ENCODE measurements at regions not wholly inside any gene's neighbourhood (a gene's known extent, or its start where the extent isn't known, plus 50 kb on each side); places are given as distances from the start of the nearest gene placed in this dataset.
"Not testable (repeated sequence)": the region's sequence is repeated elsewhere in the genome, so short reads cannot be mapped to it uniquely, and the experiment has no call there.

- no peak for DNase-seq
These were observed 83.6 kb downstream of the IER5 start for GRCh38 chr1:181172082-181172481.

- no peak for DNase-seq
These were observed 85.4 kb downstream of the IER5 start for GRCh38 chr1:181173761-181174447.

DNA sequence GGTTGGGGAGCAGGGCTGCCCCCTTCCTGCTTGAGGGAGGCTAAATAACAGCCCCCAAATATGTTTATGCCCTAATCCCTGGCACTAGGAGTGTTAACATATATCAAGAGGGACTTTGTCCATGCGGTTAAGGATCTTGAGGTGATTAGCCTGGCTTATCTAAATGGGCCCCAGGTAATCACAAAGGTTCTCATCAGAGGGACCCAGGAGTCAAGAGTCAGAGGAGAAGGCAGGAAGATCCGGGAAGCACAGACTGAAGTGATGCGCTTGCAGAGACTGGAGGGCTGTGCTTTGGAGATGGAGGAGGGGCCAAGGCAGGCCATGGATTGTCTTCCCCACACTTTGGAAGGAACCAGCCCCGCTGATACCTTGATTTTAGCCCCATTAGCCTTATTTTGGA lies 86.4 kb downstream of the IER5 start:
- no peak for DNase-seq

DNA sequence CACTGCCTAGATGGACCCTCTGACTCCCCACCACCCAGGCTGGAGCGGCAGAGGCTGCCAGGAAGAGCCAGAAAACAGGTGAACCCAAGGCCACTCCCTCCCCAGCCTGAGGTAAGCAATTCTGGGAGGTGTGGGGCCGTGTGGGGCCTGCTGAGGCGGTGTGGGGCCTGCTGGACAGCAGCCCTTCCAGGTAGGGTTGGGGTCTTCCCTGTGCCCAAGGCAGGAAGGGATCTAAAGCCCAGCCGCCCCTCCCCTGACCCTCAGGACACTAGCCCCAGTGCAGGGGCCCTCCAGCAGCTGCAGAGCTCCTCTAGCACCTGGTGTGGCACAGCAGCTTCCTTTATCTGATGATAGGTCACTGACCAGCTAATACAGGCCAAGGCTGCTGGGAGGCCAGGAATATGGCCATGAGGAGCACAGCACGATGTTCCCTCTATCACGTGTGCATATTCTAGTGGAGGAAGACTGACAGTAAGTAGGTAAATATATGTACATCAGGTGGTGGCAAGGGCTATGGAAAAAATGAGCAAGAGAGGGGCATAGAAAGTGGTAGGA lies 86.9 kb downstream of the IER5 start:
- no peak for DNase-seq

GRCh38 chr1:181175955-181176354 lies 87.5 kb downstream of the IER5 start:
- DNase-seq = no peak

DNA sequence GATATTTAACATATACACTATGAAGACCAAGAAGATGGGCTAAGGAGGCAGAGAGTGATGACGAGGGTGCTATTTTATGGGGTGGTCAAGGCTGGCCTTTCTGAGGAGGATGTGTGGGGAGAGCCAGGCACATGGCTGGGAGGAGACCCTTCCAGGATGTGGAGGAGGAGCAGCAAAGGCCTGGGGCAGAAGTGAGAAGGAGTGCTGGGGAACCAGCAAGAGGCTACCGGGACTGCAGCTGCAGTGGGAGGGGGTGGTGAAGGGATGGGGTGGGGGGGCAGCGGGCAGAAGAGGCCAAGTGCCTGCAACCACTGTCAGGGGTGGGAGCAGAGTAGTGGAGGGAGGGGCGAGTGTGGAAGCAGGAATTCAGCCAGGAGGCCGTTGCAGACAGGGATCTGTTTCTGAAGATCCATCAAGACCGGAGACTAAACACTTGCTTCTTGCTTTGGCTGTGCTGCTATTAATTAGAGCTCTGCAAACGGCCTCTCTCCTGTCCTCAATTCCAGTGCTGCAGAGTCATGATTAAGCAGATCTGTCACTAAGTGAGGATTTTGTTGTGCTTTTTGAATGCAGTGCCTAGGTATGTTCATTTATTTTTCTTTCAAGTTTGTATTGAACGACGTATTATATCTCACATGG lies 89.9 kb downstream of the IER5 start:
- DNase-seq = no peak

DNA sequence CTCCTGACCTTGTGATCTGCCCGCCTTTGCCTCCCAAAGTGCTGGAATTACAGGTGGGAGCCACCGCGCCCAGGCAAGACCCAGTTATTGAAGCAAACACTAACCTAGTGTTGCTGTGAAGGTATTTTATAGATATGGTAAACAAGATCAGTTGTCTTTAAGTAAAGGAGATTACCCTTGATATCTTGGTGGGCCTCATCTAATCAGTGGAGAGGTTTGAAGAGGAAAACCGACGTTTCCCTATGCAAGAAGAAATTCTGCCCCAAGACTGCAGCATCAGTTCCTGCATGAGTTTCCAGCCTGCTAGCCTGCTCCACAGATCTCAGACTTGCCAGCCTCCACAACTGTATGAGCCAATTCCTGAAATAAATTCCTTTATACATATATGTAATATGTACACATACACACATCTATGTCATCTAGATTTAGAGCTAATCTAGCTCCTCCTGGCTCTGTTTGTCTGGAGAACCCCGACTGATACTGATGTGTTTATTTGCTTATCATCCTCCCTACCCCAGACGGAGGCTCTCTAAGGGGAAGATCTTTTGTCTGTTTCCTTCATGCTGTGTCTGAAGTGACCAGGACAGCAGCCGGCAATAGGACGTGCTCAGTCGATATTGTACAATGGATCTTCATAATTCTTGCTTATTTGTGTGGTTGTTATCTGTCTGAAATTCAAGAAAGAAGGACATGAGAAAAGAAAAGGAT lies 90.9 kb downstream of the IER5 start:
- no peak for DNase-seq

DNA sequence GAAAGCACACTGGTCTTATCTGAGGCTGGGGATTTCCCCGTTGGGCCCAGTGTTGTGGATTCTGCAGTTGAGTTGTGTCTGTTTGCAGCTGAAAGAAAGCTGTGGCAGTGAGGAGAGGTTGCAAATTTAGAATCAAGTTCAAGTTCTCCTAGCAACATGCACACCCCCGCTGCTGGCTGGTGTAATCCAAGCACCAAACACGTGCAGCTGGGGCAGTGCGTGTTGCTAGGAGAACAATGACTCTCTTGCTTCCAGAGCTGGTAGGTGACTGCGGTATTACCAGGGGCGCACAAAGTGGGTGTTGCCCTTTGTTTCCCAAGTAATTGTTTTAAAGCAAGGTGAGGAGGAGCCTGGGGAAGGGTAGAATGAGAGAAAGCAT lies 91.5 kb downstream of the IER5 start:
- DNase-seq = no peak

DNA sequence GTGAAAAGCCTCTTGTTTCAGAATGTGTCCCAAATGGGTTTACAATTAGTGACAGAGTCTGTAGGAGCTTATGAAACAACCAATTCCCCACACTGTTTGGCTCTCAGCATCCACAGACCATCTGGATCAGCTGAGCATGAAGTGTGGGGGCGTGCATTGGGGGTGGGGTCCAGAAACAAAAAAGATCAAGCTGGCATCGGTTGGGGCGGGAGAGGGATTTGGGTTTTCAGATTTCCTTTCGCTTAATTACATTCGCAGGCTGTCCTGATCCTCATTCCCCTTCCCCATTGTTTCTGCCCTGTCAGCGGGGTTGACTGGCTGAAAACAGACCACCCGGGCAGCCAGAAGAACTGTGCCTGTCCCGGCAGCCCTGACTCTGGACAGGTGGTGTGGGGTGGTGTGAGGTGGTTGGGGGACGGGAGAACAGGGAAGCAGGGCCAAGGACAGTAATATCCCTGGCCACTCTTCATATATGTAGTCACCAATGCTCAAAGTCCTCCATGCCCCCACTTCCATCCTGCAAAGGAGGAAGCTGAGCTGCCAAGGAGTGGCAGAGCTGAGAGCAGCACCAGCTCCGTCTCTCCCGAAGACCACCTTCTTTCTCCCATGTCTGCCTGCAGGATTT lies 92.0 kb downstream of the IER5 start:
- DNase-seq = no peak

DNA sequence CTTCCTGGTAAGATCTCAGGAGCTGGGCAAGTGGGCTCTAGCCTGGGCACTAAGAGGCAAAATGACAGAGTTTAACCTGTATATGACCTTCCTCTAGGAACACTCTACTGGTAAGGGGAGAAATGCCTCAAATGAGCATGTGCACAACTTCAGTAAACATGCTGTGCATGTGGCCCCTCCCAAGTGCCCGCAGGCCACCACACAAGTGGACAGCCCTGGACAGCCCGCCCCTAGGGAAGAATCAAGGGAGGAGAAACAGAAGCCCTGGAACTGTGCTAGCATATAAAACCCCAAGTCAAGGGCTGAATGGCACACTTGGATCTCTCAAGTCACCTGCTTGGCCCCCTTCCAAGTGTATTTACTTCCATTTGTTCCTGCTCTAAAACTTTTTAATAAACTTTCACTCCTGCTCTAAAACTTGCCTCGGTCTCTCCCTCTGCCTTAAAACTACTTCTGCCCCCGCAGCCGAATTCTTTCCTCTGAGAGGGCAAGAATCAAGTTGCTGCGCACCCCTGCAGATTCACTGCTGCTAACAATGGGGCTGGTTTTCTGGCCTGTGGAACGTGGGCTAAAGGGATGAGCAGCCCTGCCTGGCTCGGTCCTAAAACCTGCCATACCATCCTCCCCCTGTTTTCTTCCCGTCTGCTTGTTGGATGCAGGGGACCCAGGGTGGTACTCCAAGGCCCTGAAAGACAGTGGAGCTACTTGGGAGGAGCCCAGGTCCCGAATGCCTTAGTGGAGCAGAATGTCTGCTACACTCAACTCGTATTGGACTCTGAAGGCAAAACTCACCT lies 93.5 kb downstream of the IER5 start:
- no peak for DNase-seq

DNA sequence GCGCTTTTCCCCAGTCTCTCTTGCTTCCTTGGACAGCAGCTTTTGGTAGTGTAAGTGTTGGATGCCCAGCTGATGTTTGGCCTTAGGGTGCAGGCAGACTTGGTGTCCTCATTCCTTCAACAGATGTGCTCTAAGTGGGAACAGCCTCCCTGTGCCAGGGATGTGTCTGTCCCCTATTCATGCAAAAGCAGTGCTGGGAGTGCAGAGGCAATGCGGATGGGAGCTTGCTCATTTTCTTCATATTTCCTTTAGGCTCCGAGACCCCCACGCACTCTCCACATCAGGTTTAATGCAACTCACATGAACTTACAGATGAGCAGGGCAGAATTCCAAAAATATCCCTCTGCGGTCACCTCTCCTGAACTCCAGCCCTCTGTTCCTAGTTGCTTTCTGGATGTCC lies 96.1 kb downstream of the IER5 start:
- DNase-seq = no peak

DNA sequence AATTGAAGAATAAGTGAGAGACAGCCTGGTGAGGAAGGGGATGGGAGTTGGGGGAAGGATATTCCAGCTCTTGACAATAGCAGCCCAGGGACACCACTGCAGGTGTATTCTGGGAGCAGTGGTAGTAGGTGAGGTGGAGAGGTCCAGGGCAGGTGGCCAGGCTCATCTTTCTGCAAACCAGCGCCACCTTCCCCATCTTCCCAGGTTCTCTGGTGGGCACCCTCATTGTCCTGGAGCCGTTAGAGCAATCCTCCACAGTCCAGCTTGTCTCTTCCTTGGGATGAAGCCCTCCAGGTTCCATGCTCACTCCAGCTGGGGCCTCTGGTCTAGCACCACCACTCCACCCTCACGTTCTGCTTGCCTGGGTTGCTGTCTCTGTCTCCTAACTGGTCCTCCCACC lies 97.0 kb downstream of the IER5 start:
- DNase-seq = no peak

GRCh38 chr1:181186133-181186532 lies 97.6 kb downstream of the IER5 start:
- not testable (repeated sequence) for DNase-seq

DNA sequence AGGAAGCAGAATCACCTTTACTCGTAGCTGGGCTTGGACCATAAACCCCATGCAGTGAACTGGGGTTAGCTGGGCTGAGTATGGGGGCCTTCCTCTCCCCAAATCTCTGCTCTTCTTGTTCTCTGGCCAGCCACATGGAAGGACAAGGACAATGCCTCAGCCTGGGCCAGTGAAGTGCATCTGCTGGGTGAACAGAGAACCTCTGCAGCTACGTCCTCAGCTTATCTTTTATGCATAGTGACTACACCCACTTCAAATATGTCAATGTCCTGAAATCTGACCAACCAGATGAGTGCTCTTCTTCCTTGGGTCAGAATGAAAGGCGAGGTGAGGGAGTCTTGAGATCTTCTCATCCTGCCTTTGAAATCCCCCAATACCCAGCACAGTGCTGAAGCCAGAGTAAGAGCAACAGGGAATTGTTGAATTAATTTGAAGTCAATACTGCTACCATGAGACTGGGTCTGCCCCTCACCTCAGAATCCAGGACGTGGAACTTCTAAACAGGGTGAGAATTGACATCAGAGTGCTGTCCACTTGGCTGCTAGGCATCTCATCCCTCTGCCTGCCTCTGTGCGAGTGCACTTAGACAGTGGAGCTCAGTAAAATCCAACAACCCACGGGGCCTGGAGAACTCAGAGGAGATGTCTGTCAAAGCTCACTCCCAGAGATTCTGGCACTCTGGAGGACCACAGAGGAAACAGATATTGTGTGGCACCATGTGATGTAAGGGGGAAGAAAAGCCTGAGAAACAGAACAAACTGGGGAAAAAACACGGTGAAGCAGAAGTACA lies 99.0 kb downstream of the IER5 start:
- no peak for DNase-seq

- no peak for DNase-seq
These were observed 100.7 kb downstream of the IER5 start for GRCh38 chr1:181189245-181189644.

DNA sequence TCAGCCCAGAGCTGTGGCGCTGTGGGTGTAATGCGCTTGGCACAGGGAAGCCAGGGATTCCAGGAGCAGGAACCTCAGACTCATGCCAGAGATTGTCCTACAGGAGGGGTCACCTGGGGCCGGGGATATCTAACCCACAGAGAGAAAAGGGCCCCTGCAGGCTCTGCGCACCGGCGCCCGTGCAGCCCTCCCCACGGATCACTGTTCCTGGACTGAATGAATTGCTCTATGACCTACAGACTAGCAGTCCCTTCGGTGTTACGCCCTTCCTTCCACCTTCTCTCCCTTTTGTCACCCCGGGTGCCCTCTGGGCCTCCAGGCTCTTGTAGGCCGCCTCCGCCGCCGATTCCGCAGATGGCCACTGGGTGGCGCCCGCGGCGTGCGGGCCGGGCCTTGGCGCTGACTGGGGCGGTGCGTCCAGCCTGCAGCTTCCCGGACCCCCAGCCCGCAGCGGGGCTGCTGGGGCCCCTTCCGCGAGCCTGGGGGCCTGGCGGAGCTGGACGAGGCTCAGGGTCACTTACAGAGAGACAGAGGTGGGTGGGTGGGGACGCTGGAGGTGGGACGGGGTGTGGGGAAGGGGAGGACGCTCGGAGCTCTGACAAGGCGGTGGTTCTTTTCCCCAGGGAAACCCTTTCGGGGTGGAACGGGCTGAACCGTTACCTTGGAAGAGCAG lies 101.3 kb downstream of the IER5 start:
- no peak for DNase-seq

GRCh38 chr1:181190364-181191035 lies 102.0 kb downstream of the IER5 start:
- no peak for DNase-seq

- DNase-seq = no peak
These were observed 103.1 kb downstream of the IER5 start for GRCh38 chr1:181191494-181192040.

- no peak for DNase-seq
These were observed 103.8 kb downstream of the IER5 start for GRCh38 chr1:181192316-181192715.

DNA sequence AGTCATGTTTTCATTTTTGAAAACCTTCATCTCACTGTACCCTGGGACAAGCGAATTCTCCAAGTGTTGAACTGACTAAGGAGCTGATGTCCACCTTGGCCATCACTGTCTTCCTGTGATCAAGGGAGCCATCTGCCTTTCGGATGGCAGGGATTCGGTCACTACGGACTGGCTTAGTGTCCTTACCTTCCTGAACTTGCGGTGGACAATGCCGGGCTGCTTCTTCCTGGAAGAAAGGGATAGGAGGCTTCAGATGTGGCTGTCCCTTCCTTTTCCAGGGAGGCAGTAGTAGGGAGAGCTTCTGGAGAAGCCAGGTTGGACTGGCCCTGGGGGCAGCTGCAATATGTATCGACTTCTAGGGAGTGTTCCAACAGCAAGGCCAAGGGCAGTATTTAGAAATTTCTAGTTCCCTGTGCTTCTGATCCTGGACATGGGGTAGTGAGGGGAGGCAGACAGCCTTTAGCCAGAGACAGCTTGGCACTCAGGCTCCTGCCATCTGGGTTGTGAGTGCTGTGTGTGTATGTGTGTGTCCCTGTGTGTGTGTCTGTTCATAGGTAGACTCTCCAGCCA lies 114.6 kb downstream of the IER5 start:
- no peak for DNase-seq

All from GF-D8 (cell line).